Skeletal muscle satellite cell (primary cell): ENCODE measurements at regions not wholly inside any gene's neighbourhood (a gene's known extent, or its start where the extent isn't known, plus 50 kb on each side); places are given as distances from the start of the nearest gene placed in this dataset.

Experiments
- H3K27me3 ChIP-seq: 2 replicates; pipeline ENCODE4 v1.7.0; 2013; ENCODE audit warnings: low read length; ENCODE audit not compliant: control insufficient read depth, insufficient read depth
- H3K36me3 ChIP-seq: 2 replicates; pipeline ENCODE4 v1.7.0; 2013; ENCODE audit warnings: mild to moderate bottlenecking, control low read depth, low read length; ENCODE audit not compliant: insufficient read depth
- H3K4me1 ChIP-seq: 2 replicates; pipeline ENCODE4 v1.7.0; 2013; ENCODE audit warnings: low read length; ENCODE audit not compliant: control insufficient read depth, insufficient read depth
- H3K4me2 ChIP-seq: 2 replicates; pipeline ENCODE4 v1.7.0; 2013; ENCODE audit warnings: mild to moderate bottlenecking, low read length
- H3K4me3 ChIP-seq: 2 replicates; pipeline ENCODE4 v1.7.0; 2013; ENCODE audit warnings: low read length
- H3K9ac ChIP-seq: 2 replicates; pipeline ENCODE4 v1.7.0; 2013; ENCODE audit warnings: mild to moderate bottlenecking, low read depth, low read length, moderate library complexity
- H3K9me3 ChIP-seq: replicated peaks from 2 replicates; pipeline ENCODE4 v1.7.0; 2013; ENCODE audit warnings: mild to moderate bottlenecking, control low read depth, low read length

DNA sequence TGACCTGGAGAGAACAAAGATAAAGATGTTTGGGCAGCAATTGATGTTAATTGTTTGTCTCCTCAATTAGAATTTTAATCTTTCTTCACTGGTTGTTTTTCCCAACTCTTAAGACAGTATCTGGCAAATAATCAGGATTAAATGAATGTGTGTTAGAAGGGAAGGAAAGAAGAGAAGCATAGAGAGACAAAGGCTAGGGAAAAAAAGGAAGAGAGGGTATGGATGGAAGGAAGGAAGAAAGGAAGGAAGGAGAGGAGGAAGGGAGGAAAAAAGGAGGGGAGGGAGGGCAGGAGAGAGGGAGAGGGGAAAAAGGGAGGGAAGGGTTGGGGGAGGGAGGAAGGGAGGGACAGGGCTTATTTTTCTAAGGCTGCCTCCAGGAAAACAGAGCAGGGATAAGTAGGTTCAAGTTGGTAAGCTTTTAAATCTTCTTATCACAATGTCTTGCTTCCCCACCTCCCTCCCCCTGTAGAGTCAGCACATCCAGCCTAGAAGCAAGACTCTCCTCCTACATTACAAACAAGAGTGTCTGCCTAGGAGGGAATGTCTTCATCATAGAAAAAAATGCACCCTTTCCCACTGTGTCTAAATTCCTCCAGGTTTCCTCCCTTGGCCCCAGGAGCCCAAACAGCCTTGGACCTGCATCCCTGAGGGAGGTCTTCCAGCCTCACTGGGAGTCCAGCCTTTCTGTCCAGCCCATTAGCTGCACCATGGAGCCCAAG lies 447.8 kb upstream of the JARID2 start:
- Histone ChIP-seq H3K9me3 (no peaks in the 10 kb centered on the region), H3K9ac (no peak overlapping the region), H3K4me2 (no peak overlapping the region), H3K4me3 (no peak overlapping the region), H3K27me3 (no peaks in the 10 kb centered on the region), H3K36me3 (no peaks in the 10 kb centered on the region), H3K4me1 (no peaks in the 10 kb centered on the region)

DNA sequence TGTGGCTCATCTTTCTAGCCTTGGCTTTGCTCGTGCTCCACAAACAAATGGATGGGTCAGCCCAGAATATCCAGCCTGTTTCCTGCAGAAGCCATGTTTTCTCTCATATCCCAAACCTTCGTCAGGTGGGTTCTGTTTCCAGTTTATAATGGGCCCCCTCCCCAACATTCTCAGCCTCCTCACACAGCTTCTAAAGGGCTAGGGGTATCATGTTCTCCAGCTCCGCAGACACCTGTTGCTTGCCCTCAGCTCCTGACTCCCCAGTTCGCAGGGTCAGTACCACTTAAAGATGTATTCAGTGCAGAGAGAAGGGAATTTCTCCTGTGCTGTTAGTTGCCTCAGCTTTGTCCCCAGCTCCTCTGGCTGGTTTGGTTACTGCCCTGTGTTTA lies 447.3 kb upstream of the JARID2 start:
- no peak overlapping the region for H3K4me3 ChIP-seq
- no peak overlapping the region for H3K4me2 ChIP-seq
- no peaks in the 10 kb centered on the region for H3K27me3 ChIP-seq
- no peaks in the 10 kb centered on the region for H3K9me3 ChIP-seq
- H3K4me1 ChIP-seq: no peaks in the 10 kb centered on the region
- H3K36me3 ChIP-seq: no peaks in the 10 kb centered on the region
- no peak overlapping the region for H3K9ac ChIP-seq

DNA sequence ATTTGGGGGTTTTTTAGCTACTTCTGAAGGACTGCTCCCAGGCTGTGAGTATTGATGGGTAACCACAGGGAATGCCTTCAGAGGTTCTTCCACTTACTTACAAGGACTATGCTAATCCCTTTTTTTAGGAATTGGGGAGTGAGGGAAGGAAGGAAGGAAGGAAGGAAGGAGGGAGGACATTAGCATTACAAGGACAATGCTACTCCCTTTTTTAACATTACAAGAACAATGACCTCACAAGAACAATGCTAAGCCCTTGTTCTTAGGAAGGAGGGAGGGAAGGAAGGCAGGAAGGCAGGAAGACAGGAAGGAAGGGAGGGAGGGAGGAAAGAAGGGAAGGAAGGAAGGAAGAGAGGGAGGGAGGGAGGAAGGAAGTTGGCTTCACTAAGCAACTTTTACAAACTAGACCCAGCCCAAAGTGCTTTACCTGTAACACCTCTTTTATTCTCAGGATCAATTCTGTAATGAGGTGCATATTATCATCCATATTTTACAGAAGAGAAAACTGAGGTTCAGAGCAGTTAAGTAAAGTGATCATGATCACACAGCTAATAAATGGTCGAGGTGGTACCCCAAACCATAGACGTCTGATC lies 446.8 kb upstream of the JARID2 start:
- no peaks in the 10 kb centered on the region for H3K4me1 ChIP-seq
- no peak overlapping the region for H3K4me3 ChIP-seq
- no peak overlapping the region for H3K9ac ChIP-seq
- H3K36me3 ChIP-seq: no peaks in the 10 kb centered on the region
- no peaks in the 10 kb centered on the region for H3K9me3 ChIP-seq
- no peaks in the 10 kb centered on the region for H3K27me3 ChIP-seq
- no peak overlapping the region for H3K4me2 ChIP-seq

DNA sequence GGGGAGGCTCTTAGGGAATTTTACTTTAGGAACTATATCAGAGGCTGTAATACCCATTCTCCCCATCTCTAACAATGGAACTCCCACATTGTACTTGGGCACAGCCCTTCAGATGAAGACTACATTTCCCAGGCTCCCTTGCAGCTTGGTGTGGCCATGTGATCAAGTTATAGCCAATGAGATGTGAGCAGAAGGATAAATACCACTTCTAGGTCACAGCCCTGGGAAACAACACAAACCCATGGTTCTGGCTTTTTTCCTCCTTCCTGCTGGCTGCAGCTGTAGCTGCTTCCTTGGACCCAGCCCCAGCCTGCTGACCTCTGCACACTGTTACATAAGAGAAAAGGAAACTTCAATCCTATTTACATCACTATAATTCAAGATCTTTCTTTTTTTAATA lies 445.9 kb upstream of the JARID2 start:
- H3K9ac ChIP-seq: no peak overlapping the region
- no peaks in the 10 kb centered on the region for H3K36me3 ChIP-seq
- H3K9me3 ChIP-seq: no peaks in the 10 kb centered on the region
- peaks cover 6% of the 10 kb centered on the region for H3K4me1 ChIP-seq
- H3K27me3 ChIP-seq: no peaks in the 10 kb centered on the region
- H3K4me2 ChIP-seq: no peak overlapping the region
- H3K4me3 ChIP-seq: no peak overlapping the region

DNA sequence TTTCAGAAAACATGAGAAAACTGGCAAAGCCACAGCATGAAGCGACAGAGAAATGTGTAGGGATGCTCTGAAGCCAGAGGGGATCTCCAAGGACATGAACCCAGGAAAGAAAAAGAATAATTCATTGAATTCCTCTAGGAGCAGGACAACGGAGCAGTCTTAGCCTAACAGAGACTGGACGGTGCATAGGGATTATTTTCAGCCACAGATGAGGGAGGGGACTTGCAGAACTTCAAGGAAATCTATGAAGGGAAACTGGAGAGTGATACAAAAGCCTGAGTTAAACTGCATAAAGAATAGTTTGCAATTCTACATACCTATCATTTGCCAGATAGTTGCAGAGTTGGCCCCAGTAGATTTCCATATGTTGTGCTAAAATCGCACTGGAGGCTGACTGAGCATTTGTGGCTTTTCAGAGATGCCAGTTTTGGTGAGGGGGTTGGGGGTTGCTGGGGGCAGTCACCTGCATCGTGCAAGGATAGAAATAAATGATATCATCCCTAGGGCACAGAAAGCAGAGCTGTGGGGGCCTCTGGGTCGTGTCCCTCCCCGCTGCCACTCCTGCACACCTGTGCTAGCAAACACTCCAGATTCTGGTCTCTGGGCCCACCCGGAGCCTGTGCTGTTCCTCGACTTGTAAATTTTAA lies 443.2 kb upstream of the JARID2 start:
- Histone ChIP-seq H3K36me3 (no peaks in the 10 kb centered on the region), H3K4me3 (no peak overlapping the region), H3K4me2 (no peak overlapping the region), H3K9ac (no peak overlapping the region), H3K4me1 (peaks cover 8% of the 10 kb centered on the region), H3K9me3 (no peaks in the 10 kb centered on the region), H3K27me3 (no peaks in the 10 kb centered on the region)

DNA sequence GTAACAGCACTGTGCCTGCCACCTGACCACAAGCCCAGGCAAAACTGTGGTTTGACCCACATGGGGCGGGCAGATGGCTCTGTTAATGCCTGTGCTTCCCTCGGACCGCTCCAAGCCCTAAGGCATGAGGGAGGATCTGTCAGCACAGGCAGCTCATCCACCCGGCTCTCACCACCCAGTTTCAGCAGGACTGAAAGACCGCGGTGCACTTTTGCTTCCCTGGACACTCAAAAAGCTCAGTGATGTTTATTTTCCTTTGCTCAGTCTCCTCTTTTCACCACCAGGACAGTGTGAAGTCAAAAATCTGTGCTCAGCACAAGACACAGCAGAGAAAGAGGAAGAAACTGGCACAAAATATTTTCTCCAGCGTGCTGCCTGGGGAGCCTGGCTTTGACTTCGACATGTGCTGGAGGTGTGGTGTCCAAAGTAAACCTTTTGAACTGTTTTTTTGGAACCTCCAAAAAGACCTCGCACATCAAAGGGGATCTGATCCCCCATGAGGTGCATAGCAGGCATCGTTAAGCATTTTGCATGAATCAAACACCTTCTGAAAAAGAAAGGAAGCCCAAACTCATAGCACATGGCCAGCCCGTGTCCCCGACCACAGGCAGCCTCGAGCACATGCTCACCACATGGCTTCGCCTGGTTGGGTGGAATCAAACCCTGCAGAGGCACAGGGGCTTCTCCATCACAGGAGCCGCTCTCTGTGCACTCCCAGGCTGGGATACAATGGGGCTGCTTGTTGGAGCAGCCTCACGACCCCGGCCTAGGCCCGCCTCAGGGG lies 441.7 kb upstream of the JARID2 start:
- Histone ChIP-seq H3K4me1 (peaks cover 8% of the 10 kb centered on the region), H3K9ac (no peak overlapping the region), H3K36me3 (no peaks in the 10 kb centered on the region), H3K9me3 (no peaks in the 10 kb centered on the region), H3K27me3 (no peaks in the 10 kb centered on the region), H3K4me2 (no peak overlapping the region), H3K4me3 (no peak overlapping the region)

DNA sequence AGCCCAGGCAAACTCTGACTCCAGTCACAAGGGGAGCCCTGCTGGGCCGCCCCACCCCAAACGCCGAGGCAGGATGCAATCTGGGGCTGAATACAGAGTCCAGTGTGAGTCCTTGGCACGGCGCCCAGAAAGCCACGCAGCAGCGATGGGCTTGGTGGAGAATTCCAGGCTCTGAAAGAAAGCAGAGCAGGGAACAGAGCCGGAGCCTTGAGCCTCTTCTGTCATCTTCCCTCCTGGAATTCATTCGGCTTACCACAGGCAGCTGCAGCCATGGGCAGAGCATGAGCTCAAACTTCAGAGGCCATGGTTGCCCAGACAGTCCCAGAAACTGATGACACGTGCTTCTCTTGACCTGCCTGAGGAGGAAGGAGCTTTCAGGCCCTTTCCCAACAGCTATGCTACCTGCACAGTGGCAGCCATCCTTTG lies 441.1 kb upstream of the JARID2 start:
- no peak overlapping the region for H3K4me2 ChIP-seq
- no peak overlapping the region for H3K4me3 ChIP-seq
- no peaks in the 10 kb centered on the region for H3K9me3 ChIP-seq
- no peak overlapping the region for H3K9ac ChIP-seq
- peaks cover 8% of the 10 kb centered on the region for H3K4me1 ChIP-seq
- no peaks in the 10 kb centered on the region for H3K36me3 ChIP-seq
- H3K27me3 ChIP-seq: no peaks in the 10 kb centered on the region

DNA sequence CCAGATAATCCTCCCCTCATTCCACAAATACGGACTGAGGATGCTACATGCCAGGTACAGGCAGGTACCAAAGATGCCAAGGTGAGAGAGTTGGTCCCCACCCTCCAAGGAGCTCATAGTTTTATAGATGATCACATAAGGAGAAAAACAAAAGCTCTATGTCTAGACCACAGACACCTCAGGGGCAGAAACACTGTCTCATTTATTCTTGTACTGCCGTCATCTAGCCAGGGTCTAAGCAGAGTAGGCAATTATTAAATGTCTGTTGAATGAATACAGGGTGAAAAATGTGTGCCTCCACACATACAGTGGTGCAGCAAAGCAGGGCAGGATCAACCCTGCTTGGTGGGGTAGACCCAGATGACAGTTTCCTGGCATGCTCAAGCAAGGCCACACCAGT lies 439.8 kb upstream of the JARID2 start:
- no peaks in the 10 kb centered on the region for H3K36me3 ChIP-seq
- H3K4me3 ChIP-seq: no peak overlapping the region
- peaks cover 8% of the 10 kb centered on the region for H3K4me1 ChIP-seq
- H3K4me2 ChIP-seq: no peak overlapping the region
- no peak overlapping the region for H3K9ac ChIP-seq
- no peaks in the 10 kb centered on the region for H3K27me3 ChIP-seq
- H3K9me3 ChIP-seq: no peaks in the 10 kb centered on the region

DNA sequence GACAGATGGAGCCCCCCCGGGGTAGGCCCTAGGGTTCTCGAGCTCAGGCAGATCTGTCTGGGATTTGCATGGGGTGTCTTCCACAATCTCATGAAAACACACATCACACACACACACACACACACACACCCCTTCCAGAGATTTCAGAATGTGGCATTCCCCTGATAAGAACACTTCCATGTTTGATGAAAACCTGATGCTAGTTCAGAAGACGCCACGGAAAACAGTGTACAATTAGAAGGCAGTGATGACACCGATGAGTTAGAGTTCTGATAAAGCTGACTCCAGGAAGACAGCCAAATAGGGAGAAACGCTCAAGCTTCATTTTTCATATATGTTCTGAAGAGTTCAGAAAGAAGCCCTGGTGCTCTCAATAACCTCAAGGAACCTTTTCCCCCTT lies 438.7 kb upstream of the JARID2 start:
- no peak overlapping the region for H3K9ac ChIP-seq
- H3K4me3 ChIP-seq: no peak overlapping the region
- no peak overlapping the region for H3K4me2 ChIP-seq
- H3K27me3 ChIP-seq: no peaks in the 10 kb centered on the region
- no peaks in the 10 kb centered on the region for H3K9me3 ChIP-seq
- H3K4me1 ChIP-seq: peaks cover 8% of the 10 kb centered on the region
- H3K36me3 ChIP-seq: no peaks in the 10 kb centered on the region

DNA sequence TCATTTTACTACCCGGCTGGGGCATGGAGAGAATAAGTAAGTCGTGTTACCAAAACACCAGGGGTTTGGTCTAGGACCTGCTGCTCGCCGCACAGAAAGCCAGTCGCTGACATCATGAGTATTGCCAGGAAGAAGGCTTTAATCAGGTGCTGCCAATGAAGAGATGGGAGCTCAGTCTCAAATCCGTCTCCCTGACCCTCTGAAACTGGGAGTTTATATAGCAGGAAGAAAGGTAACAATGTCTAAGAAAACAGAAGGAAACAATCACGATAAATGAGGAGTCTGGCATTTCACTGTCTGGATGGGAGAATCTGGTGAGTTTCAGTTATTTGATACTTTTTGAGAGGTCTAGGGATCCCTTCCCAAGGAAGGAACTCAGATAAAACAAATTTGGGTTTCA lies 437.9 kb upstream of the JARID2 start:
- Histone ChIP-seq H3K9ac (no peak overlapping the region), H3K4me3 (no peak overlapping the region), H3K4me1 (peaks cover 8% of the 10 kb centered on the region), H3K27me3 (no peaks in the 10 kb centered on the region), H3K36me3 (no peaks in the 10 kb centered on the region), H3K4me2 (no peak overlapping the region), H3K9me3 (no peaks in the 10 kb centered on the region)

DNA sequence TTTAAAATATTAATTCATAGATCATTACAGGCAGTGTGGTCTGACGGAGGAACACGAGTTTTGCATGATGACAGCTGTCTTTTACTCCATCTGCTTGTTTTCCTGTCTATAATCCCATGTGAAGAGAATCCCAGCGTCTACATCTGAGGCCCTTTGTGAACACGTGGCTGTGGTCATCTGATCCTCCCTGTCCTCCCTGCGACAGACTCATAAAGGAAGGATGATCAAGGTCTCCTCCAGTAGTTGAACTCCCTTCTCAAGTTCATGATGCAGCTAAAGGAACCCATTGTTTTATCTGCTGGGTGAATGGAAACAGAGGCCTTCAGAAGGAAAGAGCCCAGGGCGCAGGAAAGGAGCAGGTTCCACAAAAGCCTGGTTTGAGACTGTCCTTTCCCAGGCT lies 435.8 kb upstream of the JARID2 start:
- H3K9ac ChIP-seq: no peak overlapping the region
- H3K4me2 ChIP-seq: no peak overlapping the region
- no peaks in the 10 kb centered on the region for H3K27me3 ChIP-seq
- no peak overlapping the region for H3K4me3 ChIP-seq
- no peaks in the 10 kb centered on the region for H3K9me3 ChIP-seq
- no peaks in the 10 kb centered on the region for H3K36me3 ChIP-seq
- peaks cover 1% of the 10 kb centered on the region for H3K4me1 ChIP-seq
